Stimulated activated CD4-positive, alpha-beta T cell treated with anti-CD3 and anti-CD28 coated beads, Interleukin-12 subunit alpha, Interleukin-12 subunit beta, amount 100 ng/mL, for 4 hours (primary cell): ENCODE measurements at regions not wholly inside any gene's neighbourhood (a gene's known extent, or its start where the extent isn't known, plus 50 kb on each side); places are given as distances from the start of the nearest gene placed in this dataset.
A peak's percentile ranks its signal among the peaks of the same experiment; 100 is the strongest.
"Not testable (repeated sequence)": the region's sequence is repeated elsewhere in the genome, so short reads cannot be mapped to it uniquely, and the experiment has no call there.

Source experiments
- DNase-seq: peaks from one replicate; pipeline ENCODE4 v3.0.0-alpha.2; 2020

GRCh38 chr4:108453366-108453765, 167.0 kb upstream of the RPL34 start:
- DNase-seq, result no peak

- DNase-seq, result no peak
These were observed 170.0 kb upstream of the RPL34 start for GRCh38 chr4:108450236-108450898.

- DNase-seq, result no peak
These were observed 171.2 kb upstream of the RPL34 start for GRCh38 chr4:108449129-108449528.

- DNase-seq, result no peak
These were observed 173.8 kb upstream of the RPL34 start for GRCh38 chr4:108446556-108446955.

- no peak for DNase-seq
These were observed 174.7 kb upstream of the RPL34 start for GRCh38 chr4:108445716-108446115.

- no peak for DNase-seq
These were observed 176.8 kb upstream of the RPL34 start for GRCh38 chr4:108443585-108443984.

- peak; percentile 10 for DNase-seq
These were observed 186.5 kb upstream of the RPL34 start for GRCh38 chr4:108433832-108434231.

GRCh38 chr4:108433394-108433793, 187.0 kb upstream of the RPL34 start:
- not testable (repeated sequence) for DNase-seq

- no peak for DNase-seq
These were observed 188.0 kb upstream of the RPL34 start for GRCh38 chr4:108432418-108432817.

- no peak for DNase-seq
These were observed 188.4 kb upstream of the RPL34 start for GRCh38 chr4:108431986-108432385.

GRCh38 chr4:108430921-108431320, 189.5 kb upstream of the RPL34 start:
- no peak for DNase-seq

- DNase-seq, result no peak
These were observed 190.7 kb upstream of the RPL34 start for GRCh38 chr4:108429662-108430061.

GRCh38 chr4:108428923-108429322, 191.5 kb upstream of the RPL34 start:
- no peak for DNase-seq

GRCh38 chr4:108427946-108428485, 192.4 kb upstream of the RPL34 start:
- DNase-seq, result no peak

- no peak for DNase-seq
These were observed 193.9 kb upstream of the RPL34 start for GRCh38 chr4:108426493-108426892.

GRCh38 chr4:108425988-108426387, 194.4 kb upstream of the RPL34 start:
- no peak for DNase-seq

GRCh38 chr4:108417923-108418322, 202.5 kb upstream of the RPL34 start:
- DNase-seq, result no peak

- DNase-seq, result no peak
These were observed 203.5 kb upstream of the RPL34 start for GRCh38 chr4:108416831-108417230.

- no peak for DNase-seq
These were observed 205.0 kb upstream of the RPL34 start for GRCh38 chr4:108415389-108415788.

GRCh38 chr4:108411836-108412235, 208.5 kb upstream of the RPL34 start:
- no peak for DNase-seq

GRCh38 chr4:108409691-108410090, 210.7 kb upstream of the RPL34 start:
- not testable (repeated sequence) for DNase-seq

- DNase-seq, result no peak
These were observed 214.8 kb upstream of the RPL34 start for GRCh38 chr4:108405586-108405985.

GRCh38 chr4:108400309-108400708, 220.1 kb upstream of the RPL34 start:
- no peak for DNase-seq

GRCh38 chr4:108399610-108400265, 220.6 kb upstream of the RPL34 start:
- no peak for DNase-seq

GRCh38 chr4:108398836-108399235, 221.5 kb upstream of the RPL34 start:
- no peak for DNase-seq
